Limb (tissue), 2 donors: ENCODE measurements at regions not wholly inside any gene's neighbourhood (a gene's known extent, or its start where the extent isn't known, plus 50 kb on each side); places are given as distances from the start of the nearest gene placed in this dataset.
A peak's percentile ranks its signal among the peaks of the same experiment; 100 is the strongest.

Experiments used
- DNase-seq, 2 donors: peaks; one replicate each; pipeline ENCODE4 v3.0.0-alpha.2; 2016; ENCODE audit errors: extremely low spot score in 2 of 2

DNA sequence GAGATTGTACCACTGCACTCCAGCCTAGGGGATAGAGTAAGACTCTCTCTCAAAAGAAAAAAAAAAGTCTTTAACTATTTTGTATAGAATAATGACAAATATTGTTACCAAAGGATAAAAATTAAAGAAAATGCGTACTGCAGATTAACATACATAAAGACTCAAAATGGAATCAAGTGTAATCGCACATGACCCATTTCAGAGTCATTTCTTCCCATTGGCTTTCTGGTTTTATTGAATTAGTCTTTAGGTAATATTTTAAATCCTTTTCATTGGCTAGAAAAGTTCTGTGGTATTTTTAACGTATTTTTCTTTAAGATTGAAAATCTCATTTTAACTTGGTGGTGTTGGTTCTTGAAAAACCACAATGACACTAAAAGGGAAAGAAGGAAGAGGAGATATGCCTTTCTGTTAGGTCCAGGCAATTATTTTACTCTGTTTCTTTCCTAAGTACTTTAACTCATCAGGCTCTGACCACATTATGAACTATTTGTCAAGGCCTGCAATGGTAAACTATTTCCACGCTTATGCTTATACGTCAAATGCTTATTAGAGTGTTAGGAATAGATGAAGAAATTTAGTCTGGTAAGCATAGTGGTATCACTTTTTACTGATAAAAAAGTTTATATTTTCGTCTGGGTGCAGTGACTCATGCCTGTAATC is 52.3 kb downstream of the PLEKHG1 start:
- no peak for DNase-seq

DNA sequence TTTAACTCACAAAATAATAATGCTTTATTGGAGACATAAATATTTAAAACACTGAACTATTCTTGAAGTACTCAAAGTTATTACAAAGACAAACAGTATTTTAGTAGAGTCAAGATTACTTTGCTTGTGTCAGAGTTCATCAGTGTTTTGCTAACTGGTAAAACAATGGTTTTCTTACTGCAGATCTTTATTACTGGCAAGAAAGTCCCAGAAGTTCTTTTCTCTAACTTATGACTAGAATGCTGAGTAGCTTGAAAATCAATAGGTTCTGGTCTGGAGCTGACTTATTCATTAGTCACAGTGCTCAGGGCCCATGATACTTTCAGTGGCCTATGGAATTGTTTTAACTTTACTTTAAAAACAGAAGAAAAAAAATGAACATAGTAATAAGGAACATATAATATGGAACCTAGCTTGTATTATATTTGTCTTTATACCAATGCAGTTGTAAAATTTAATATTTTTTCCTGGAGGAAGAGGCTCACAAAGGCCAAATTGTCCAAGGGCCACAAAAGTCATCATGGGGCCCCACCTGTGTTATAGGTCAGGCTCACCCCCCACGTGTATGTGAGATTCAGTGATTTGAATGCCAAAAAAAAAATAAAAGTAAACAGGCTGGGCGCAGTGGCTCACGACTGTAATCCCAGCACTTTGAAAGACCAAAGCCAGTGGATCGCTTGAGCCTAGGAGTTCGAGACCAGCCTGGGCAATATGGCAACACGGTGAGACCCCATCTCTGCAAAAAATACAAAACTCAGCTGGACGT is 53.3 kb downstream of the PLEKHG1 start:
- no peak for DNase-seq

DNA sequence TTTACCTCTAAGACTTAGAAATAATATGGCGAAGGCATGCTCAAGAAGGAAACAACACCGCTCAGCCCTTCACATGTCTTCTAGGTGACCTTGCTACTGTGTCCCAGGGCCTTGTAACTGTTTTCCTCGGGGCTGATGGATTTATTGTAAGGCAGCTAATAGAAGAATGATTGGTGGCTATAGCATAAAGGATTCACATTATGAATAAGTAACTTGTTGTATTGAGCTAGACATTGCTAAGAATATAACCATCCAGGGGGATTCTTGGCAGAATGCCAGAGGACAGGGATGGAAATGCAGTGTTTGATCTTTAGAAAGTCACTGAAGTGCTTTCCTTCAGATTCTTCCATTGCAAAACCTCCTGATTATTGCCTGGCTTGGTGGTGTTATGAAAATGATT is 54.9 kb downstream of the PLEKHG1 start:
- no peak for DNase-seq

DNA sequence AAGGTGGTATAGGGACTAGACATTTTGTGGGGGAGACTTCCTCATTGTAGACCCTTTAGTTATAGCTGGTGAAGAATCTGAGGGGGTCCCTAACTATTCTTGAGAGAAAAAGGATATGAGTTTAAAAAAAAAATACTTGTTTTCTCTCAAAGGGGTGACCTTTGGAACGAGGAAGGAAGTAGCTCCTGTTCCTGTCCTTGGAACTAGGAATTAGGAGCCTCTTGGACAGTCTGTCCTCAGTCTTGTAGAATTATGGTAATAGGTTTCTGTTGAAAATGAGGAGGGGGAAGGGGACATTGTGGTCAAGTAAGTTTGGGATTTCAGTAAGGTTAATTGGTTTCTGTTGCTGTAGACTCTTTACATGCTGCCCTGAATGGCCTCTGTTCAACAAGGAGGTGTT is 56.5 kb downstream of the PLEKHG1 start:
- DNase-seq = no peak

DNA sequence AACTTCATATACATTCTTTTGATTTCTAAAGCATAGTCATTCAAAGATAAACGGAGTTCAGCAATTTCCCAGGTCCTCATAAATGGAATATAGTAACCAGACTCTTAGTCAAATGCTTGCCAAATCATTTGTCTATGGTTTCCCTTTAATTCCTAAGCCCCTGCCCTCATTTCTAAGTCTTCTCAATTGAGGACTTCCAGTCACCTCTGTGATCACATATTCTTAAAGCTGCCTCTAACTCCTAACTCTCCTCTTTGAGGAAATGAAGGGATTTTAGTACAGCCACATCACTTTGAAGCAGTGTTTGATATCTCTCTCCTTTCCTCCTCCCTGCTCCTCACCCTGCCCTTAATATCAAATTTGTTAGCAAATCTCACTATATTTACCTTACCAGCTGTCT is 58.7 kb downstream of the PLEKHG1 start:
- DNase-seq = no peak

DNA sequence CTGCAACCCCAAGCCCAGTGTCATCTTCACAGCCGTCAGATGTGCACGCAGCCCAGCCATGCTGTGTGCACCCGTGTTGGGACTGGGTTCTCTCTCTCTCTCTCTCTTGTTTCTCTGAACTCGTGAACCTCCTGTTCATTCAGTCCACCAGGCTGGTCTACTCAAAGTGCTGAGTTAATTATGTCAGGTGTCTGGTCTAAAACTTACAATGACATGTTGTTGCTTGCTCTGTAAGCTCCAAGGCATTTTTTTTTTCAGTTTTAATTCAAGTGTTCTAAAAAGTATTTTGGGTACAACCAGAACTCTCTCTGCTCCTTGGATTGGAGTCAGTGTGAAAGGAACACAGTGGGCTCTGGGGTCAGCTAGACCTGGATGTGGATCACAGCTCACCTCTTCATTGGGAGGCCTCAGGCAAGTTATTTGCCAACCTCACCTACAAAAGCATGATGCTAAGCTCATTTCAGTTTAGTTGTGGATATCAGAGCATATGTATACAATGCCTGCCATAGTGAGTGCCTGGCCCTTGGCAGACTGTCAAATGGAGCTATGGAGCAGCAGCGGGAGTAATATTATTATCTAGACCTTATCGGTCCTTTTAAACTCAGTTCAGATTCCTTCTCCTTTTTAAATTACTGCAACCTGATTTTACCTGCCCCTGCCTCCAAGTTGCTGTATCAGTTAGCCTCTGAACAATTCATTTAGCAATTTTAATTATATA is 59.5 kb downstream of the PLEKHG1 start:
- DNase-seq = no peak

DNA sequence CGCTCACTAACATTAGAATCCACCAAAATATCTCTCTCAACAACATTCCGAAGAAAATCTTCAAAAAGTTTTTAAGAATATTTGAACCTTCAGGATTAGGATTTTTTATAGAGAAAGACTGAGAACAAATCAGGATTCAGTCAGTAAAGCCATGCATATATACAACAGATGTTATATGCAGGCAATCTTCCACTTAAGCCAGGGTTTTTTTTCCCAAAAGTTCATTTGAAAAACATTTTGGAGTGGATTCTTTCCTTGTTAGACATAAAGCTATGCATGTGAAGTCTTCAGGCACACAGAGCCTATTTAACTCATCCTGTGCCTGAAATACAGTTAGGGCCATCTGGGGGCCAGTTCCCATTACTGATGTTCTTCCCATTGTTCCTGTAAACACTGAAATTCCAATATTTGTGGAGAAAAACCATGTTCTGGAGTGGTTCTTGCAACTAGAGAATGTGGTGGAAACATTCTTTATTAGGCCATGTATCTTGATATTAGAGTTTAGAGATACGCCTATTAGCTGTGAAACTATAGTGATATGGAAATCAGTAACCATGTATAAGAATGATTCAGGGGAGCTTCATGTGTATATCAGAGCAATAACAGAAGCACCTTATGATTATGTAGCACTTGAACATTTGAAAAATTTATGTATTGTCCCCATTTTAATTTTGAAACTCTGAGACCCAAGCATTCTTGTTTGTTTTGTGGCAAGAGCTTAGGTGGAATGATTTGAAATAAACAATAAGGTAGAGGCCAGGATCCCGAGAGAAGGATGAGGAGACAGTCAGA is 61.7 kb downstream of the PLEKHG1 start:
- peak in 1 of 2 donors; percentile 42 for DNase-seq

DNA sequence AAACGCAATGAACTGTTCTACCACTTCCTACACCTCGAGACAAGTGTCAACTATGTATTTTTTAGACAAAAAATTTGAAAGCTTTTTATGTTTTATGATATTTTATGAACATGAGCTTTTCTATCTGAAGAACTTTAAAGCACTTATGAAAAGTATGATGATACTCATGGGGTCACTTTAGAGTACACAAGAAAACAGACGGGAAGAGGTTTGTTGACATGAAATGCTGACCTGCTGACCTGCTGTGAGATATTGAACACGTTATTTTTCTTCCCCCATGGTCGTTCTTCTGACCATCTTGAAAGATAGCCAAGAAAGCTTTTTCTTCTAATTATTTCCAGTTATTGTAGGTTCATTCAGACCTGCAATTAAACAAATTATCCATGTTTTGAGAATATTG is 63.1 kb downstream of the PLEKHG1 start:
- no peak for DNase-seq

DNA sequence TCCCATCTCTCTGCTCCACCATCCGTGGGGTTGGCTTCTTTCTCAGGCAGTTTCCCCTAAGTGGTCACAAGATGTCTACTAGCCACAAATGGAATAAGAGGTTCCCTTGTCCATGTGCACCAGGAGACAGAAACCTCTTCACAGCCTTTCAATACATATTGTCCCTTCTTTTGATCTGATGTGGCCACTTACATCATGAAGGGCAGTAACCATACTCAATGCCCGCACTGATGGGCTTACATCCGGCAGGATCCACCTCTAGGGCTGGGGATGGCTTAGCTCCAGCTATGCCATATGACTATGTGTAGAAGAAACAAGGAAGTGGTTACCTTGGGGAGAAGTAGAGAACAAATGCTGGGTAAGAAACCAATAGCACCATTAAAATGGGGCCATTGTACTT is 64.4 kb downstream of the PLEKHG1 start:
- no peak for DNase-seq

DNA sequence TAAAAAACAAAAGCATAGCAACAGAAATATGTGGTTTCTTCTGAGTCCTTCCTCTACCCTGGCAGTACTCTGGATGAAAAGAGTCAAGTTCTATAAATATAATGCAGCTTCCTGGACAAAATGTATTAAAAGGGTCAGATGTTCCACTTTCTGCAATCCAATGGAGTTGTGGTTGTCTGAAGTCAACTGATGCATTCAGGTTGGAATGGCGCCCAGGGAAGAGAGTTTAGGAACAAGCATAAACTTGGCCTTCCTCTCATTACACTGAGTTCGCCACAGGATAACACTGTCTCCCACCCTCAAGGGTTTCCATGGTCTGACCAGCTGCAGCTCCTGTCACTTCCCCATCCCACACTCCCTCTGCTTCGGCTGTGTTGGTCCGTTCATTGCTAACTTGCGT is 66.4 kb downstream of the PLEKHG1 start:
- peak in 1 of 2 donors; percentile 57 for DNase-seq

DNA sequence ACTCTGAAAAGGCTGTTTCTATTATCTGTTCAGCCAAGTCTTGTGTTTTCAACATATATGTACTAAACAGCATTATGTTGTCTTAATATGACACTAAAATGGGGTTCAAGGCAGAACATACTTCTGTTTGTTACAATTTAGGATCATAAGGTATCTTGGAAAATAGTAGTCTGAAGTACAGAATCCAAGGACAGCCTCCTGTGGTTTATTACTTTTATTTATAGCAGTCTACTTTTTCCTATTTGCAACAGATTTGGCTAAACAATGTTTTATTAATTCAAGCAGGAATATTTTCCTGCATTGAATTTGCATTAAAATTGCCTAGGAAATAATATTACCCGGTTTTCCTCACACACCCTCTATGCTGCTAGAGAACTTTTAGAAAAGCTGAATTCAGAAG is 67.7 kb downstream of the PLEKHG1 start:
- DNase-seq = no peak

DNA sequence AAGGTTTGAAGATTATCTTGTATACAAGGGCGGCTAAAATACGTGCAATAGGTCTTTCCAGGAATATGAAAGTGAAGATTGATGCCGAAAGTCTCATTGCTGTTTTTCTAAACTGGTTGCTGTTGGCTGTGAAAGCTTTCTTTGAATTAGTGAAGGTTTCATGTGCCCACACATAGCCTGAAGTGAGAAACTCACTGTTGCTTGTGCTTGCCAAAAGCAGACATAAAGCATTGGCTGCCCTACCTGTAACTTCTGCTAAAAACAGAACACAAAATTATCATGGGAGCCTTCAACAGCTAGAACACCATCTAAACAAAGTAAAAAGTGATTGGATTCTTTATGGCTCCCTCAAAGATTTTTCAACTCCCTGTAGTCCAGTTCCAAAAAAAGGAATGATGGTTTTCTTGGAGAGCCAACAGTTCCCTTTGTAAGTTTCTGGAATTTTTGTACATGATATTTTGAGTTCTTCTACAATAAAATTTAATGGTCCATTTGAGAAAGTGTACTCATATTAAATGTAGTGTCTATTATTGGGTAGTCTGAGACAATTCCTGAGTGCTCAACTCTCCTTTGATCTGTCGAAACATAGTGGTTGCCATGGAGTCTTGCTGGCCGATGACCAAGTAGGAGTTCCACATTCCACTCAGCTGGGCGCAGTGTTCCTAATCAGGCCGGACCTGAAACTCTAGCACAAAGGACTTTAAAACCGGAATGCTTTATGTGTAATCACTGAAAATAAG is 68.5 kb downstream of the PLEKHG1 start:
- DNase-seq = peak; percentile 91

DNA sequence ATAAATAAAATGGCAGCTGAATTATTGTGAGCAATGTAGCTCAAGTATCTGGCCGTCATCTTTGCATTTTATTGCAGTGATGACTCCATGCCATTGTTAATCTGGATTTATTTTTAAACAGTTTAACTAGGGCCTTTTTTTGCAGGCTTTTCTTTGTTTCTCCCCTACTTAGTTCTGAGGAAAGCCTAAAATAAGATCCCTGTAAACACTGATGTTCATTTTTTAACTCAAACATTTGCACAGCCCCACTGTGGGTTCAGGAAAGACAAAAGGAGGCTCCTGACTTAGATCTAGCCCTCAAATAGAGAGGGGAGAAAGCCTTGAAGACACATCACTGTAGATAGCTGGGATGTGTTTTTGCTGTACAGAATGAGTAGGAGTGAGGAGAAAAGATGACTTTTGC is 69.2 kb downstream of the PLEKHG1 start:
- DNase-seq = no peak

DNA sequence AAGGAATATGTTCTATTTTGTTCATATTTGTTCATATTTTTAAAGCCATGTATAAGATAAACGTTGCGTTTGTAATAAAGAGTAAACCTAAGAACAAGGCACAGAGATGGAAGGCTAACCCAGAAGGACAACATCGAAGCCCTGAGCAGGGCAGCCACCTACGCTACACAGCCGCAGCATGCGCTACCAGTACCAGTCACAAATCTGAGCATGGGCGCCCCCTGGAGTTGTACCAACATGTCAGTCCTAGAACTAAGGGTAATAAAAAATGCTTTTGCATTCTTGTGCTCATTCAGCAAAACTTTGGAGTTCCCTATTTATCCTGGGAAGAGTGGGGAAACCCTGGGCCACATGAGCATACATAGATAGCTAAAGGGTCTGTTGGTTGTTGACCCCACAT is 70.6 kb downstream of the PLEKHG1 start:
- DNase-seq = no peak

DNA sequence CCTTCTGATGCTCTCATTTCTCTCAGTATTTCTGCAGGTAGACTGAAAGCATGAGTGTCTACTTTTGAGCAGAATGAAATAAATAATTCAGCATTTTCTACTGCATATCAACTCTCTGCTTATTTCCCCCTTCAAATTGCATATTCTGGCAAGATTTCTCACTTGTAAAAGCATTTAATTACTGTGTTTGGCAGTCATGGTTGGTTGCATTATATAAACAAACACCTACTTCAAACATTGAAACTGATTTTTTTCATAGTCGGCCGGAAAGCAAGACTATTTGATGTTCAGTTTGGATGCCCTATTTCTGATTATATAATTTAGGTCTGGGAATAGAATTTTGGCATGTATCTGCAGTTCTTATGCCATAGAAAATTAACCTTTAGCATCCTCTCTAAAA is 73.1 kb downstream of the PLEKHG1 start:
- DNase-seq = no peak

DNA sequence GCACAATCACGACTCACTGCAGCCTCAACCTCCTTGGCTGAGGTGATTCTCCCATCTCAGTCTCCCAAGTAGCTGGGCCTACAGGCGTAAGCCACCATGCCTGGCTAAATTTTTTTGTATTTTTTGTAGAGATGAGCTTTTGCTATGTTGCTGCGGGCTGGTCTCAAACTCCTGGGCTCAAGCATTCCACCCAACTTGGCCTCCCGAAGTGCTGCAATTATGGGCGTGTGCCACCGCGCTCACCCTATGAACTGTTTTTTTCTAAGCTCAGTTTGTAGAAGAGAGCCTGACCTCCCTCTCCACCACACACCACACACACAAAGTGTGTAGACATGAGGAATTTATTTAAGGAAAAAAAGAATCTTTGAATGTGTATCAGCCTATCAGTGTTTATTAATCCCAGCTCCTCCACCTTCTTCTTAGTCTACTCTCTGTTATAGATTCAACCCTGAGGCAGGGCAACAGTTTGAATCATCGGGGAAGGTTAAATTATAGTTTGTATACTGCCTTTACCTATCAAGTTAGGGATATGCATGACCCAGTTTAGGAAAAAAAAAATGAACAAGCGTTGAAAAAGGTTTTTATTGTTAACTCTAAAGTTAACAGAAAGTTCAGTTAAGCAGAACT is 74.1 kb downstream of the PLEKHG1 start:
- no peak for DNase-seq

DNA sequence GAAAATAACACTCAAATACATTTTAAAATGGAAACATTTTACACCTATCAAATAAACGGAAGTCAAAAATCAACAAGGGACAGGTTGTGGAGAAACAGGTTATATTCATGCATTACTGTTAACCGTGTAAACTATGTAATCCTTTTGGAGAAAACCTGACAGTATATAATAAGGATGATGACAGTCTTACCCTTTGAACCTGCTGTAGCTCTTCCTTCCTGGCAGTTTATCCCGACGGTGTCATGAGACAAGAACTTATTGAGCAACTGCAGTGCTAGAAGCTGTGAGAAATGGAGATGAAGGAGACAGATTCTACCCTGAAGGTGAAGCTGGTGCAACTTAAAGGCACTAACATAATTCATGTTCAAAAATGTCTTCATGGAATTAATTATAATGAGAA is 76.7 kb downstream of the PLEKHG1 start:
- no peak for DNase-seq

DNA sequence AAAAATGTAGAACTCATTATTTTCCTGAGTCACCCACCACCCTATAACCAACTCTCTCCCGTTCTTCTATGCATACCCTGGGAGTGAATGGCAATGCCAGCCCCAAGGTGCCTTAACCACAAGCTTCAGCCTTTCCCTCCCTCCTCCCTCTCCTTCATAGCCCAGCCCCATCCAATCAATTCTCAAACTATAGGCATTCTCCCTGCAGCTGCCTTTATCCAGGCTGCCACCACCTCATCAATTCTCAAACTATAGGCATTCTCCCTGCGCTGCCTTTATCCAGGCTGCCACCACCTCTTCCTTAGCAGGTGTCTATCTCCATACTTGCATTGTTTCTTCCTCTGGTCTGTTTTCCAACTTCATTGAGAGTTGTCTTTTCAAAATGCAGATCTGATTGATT is 77.1 kb downstream of the PLEKHG1 start:
- DNase-seq = no peak

DNA sequence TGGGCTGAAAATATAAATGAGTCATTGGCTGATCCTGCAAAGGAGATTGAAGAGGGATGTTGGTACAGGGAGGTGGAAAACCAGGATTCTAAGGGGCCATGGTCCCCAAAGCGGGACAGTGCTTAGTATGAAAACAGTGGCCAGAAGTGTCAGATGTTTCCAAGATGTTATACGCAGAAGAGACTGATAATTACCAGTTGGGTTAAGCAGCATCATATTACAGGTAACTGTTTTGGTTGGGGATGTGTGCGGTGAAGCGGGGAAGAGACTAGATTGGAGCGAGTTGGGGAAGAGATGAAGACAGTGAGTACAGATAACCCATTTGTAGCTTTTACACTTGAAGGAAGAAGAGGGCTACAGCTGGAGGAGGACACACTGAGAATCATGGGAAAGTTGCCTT is 80.8 kb downstream of the PLEKHG1 start:
- DNase-seq = no peak

DNA sequence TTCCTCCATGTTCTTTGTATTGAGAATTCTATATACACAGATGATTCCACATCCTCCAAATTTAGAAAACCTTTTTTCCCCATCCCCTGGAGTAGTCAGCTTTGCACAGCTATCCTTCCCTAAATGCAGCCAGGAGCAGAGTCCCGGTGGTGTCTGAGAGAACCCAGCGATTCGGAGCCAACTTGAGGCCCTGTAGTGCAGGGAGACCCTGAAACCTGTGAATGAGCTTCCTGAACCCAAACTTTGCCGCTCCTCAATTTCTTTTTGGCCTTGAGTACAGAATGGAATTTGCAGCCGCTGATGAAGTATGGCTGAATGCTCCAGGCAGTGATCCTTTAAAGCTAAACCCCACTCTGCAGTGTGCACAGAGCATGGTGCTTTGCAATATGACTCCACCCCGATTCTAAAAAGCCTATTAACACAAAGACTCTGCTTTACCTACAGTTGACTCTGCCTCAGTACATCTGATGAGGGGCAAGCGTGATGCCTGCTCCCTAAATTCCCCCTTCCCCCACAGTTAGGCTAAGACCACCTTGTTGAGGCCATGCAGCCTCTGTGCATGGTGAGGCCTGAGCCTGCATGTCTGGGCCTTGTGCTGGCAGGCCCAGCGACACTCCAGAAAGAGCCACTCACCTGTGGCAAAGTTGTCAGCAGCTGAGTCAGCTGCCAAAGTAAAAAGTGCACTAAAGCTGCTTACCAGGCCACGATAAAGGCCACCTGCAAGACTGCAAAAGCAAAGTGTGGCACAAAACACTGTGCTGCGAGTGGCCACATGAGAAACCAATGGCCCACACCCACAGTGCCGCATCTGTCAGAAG is 82.1 kb downstream of the PLEKHG1 start:
- DNase-seq = no peak
